Subcutaneous abdominal adipose tissue (tissue), 5 donors: ENCODE measurements at regions not wholly inside any gene's neighbourhood (a gene's known extent, or its start where the extent isn't known, plus 50 kb on each side); places are given as distances from the start of the nearest gene placed in this dataset.
"Not testable (repeated sequence)": the region's sequence is repeated elsewhere in the genome, so short reads cannot be mapped to it uniquely, and the experiment has no call there.

ENCODE experiments used
- H3K27ac ChIP-seq: one replicate; pipeline ENCODE4 v1.7.0; 2013; ENCODE audit warnings: low read depth, mild to moderate bottlenecking, inconsistent platforms, low read length, moderate library complexity
- H3K27me3 ChIP-seq, 5 donors: one replicate each; pipeline ENCODE4 v1.7.0; 2013; ENCODE audit warnings: low read length in 5 of 5, inconsistent platforms in 1 of 5; ENCODE audit not compliant: control insufficient read depth in 5 of 5, insufficient read depth in 4 of 5
- H3K36me3 ChIP-seq, 5 donors: one replicate each; pipeline ENCODE4 v1.7.0; 2013; ENCODE audit warnings: low read length in 5 of 5; ENCODE audit not compliant: control insufficient read depth in 5 of 5, insufficient read depth in 5 of 5
- H3K4me1 ChIP-seq, 5 donors: one replicate each; pipeline ENCODE4 v1.7.0; 2013; ENCODE audit warnings: low read length in 5 of 5, mild to moderate bottlenecking in 3 of 5, moderate library complexity in 1 of 5; ENCODE audit not compliant: control insufficient read depth in 5 of 5, insufficient read depth in 5 of 5
- H3K4me3 ChIP-seq, 5 donors: one replicate each; pipeline ENCODE4 v1.7.0; 2013; ENCODE audit warnings: low read length in 5 of 5, low read depth in 1 of 5
- H3K9ac ChIP-seq, 5 donors: one replicate each; pipeline ENCODE4 v1.7.0; 2013; ENCODE audit warnings: low read length in 5 of 5, mild to moderate bottlenecking in 4 of 5, moderate library complexity in 3 of 5
- H3K9me3 ChIP-seq, 5 donors: one replicate each; pipeline ENCODE4 v1.7.0; 2013; ENCODE audit warnings: low read length in 5 of 5; ENCODE audit not compliant: control insufficient read depth in 5 of 5
- donor health status: healthy.
- donor health status: healthy.
- donor health status: healthy.
- donor health status: healthy.
- donor health status: healthy.

DNA sequence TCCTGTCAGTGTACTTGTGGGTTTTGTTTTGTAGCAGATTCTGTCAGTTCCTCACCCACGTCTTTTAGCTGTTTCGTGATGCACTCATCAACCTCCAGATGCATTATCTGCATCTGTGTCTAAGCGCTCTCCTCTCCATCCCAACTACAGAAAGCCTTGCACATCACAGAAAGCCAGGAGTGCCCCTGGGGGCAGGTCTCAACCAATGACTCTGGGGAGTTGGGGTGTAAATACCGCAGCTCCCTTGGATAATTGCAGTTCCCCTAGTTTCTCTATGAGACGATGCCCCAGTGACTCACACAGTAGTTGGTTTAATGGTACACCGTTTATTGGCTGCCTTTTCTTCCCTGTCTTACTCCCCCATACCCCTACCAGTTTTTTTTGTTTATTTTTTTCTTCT, 158.1 kb downstream of the SOX4 start:
- no peak overlapping the region for H3K4me3 ChIP-seq
- H3K27ac ChIP-seq, result no peak overlapping the region
- no peaks in the 10 kb centered on the region for H3K4me1 ChIP-seq
- H3K27me3 ChIP-seq, result no peaks in the 10 kb centered on the region
- no peak overlapping the region for H3K9ac ChIP-seq
- no peaks in the 10 kb centered on the region for H3K36me3 ChIP-seq
- no peaks in the 10 kb centered on the region for H3K9me3 ChIP-seq

GRCh38 chr6:21752054-21752811, 158.7 kb downstream of the SOX4 start:
- H3K4me3 ChIP-seq, result no peak overlapping the region
- no peaks in the 10 kb centered on the region for H3K9me3 ChIP-seq
- no peak overlapping the region for H3K27ac ChIP-seq
- H3K4me1 ChIP-seq, result no peaks in the 10 kb centered on the region
- H3K36me3 ChIP-seq, result no peaks in the 10 kb centered on the region
- no peak overlapping the region for H3K9ac ChIP-seq
- H3K27me3 ChIP-seq, result no peaks in the 10 kb centered on the region

DNA sequence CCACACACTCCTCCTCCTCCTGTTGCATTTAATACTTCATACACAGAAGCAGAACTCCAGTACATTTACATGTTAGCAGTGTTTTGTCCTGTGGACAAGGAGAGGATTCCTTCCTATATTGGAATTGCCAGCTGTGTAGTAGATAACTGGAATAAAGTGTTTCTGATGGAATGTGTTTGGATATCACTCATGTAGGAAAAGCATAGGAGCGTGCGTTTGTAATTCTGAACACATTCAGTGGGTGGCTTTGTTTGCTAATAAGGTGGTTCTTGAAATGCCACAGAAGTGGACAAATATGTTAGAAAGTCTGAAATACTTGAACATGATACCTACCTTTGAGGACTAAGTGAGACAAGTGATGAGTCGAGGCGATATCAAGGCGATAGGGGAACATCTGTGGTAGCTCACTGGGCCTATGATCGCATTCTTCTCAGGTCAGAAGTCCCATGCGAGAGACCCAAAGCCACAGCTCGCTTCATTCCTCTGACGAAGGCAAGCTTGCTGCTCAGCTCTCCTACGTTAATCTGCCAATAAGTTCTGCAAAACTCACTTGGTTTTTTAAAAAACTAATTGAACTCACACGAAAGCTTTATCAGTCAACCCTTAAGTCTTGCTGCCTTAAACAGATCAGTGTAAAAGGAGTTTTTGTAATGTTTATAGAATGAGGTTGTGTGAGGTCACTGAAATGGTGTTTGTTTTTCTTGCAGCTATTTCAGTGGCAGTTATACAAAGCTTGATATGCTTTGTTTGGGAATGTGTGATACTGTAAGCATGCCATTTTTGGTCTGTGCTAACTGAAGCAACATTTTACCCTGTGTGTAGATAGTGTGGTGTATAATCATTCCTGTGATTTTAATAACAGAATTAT, 159.9 kb downstream of the SOX4 start:
- Histone ChIP-seq H3K9ac (no peak overlapping the region), H3K9me3 (no peaks in the 10 kb centered on the region), H3K27me3 (no peaks in the 10 kb centered on the region), H3K36me3 (no peaks in the 10 kb centered on the region), H3K4me3 (no peak overlapping the region), H3K27ac (no peak overlapping the region), H3K4me1 (no peaks in the 10 kb centered on the region)

- no peak overlapping the region for H3K27ac ChIP-seq
- no peaks in the 10 kb centered on the region for H3K36me3 ChIP-seq
- H3K9ac ChIP-seq, result no peak overlapping the region
- no peaks in the 10 kb centered on the region for H3K27me3 ChIP-seq
- no peaks in the 10 kb centered on the region for H3K4me1 ChIP-seq
- H3K4me3 ChIP-seq, result no peak overlapping the region
- H3K9me3 ChIP-seq, result no peaks in the 10 kb centered on the region
Observed at GRCh38 chr6:21754891-21755290, 161.3 kb downstream of the SOX4 start.

DNA sequence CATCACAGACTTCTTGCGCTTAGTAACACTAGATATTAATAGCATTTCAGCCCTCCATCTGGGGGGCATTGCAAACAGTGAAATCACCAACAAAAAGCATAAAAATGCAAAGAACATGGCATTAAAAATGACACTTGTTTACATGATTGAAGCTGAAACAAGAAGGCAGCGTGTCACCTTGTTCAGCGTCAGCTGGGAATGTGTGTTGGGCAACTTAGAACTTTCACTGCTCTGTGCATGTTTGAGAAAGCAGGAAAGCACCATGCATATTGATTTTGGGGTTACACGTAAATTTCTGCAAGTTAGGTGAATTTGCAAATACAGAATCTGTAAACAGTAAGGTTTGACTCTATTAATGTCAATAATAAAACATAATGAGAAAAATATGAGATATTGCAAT, 162.9 kb downstream of the SOX4 start:
- Histone ChIP-seq H3K4me3 (no peak overlapping the region), H3K4me1 (no peaks in the 10 kb centered on the region), H3K27ac (no peak overlapping the region), H3K36me3 (no peaks in the 10 kb centered on the region), H3K9ac (no peak overlapping the region), H3K27me3 (no peaks in the 10 kb centered on the region), H3K9me3 (no peaks in the 10 kb centered on the region)

- not testable (repeated sequence) for H3K27me3 ChIP-seq, H3K36me3 ChIP-seq, H3K27ac ChIP-seq, H3K4me1 ChIP-seq, H3K9ac ChIP-seq, H3K9me3 ChIP-seq, H3K4me3 ChIP-seq
Observed at GRCh38 chr6:21757392-21757791, 163.8 kb downstream of the SOX4 start.

DNA sequence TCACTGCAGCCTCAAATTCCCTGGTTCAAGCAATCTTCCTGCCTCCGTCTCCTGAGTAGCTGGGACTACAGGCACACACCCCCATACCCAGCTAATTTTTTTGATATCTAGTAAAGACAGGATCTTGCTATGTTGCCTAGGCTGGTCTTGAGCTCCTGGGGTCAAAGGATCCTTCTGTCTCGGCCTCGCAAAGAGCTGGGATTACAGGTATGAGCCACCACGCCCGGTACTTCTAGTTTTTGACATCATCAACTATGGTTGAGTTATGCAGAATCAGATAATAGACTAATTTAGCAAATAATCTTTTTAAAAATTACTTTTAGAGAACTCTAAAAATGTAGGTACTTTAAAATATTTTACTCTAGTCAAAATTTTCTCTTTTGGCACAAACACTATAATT, 166.2 kb downstream of the SOX4 start:
- Histone ChIP-seq H3K9me3 (no peaks in the 10 kb centered on the region), H3K36me3 (no peaks in the 10 kb centered on the region), H3K9ac (no peak overlapping the region), H3K4me1 (no peaks in the 10 kb centered on the region), H3K4me3 (no peak overlapping the region), H3K27ac (no peak overlapping the region), H3K27me3 (no peaks in the 10 kb centered on the region)

- H3K27me3 ChIP-seq, H3K9ac ChIP-seq, H3K4me3 ChIP-seq, H3K4me1 ChIP-seq, H3K27ac ChIP-seq, H3K9me3 ChIP-seq, H3K36me3 ChIP-seq: not testable (repeated sequence)
Observed at GRCh38 chr6:21761053-21761730, 167.6 kb downstream of the SOX4 start.

- Histone ChIP-seq H3K36me3 (no peaks in the 10 kb centered on the region), H3K9ac (no peak overlapping the region), H3K27ac (no peak overlapping the region), H3K27me3 (no peaks in the 10 kb centered on the region), H3K9me3 (no peaks in the 10 kb centered on the region), H3K4me3 (no peak overlapping the region), H3K4me1 (peaks cover 0 to 13% (median 10%) of the 10 kb centered on the region in 5 donors)
Observed at GRCh38 chr6:21764989-21765388, 171.4 kb downstream of the SOX4 start.
